Astrocyte (in vitro differentiated cells and primary cell): ENCODE measurements at regions not wholly inside any gene's neighbourhood (a gene's known extent, or its start where the extent isn't known, plus 50 kb on each side); places are given as distances from the start of the nearest gene placed in this dataset.

Experiments used
- DNase-seq: peaks from one replicate; pipeline ENCODE4 v3.0.0-alpha.2; 2010; ENCODE audit warnings: low read depth
- FAIRE-seq: peaks from 2 replicates; lab custom pipeline; 2011; peaks lifted over from hg19 to GRCh38; lab: Jason Lieb, UNC
- H2AFZ ChIP-seq: 2 replicates; pipeline ENCODE4 v1.6.0; 2012; ENCODE audit warnings: low read depth, low read length, inconsistent platforms
- H3K27ac ChIP-seq: 2 replicates; pipeline ENCODE4 v1.5.1; 2011; ENCODE audit warnings: low read depth, low read length, inconsistent platforms
- H3K27me3 ChIP-seq: 2 replicates; pipeline ENCODE4 v1.6.0; 2011; ENCODE audit warnings: low read length, inconsistent platforms; ENCODE audit not compliant: insufficient read depth
- H3K36me3 ChIP-seq: 2 replicates; pipeline ENCODE4 v1.5.1; 2011; ENCODE audit warnings: low read length, inconsistent platforms; ENCODE audit not compliant: insufficient read depth
- H3K4me1 ChIP-seq: 2 replicates; pipeline ENCODE4 v1.5.1; 2011; ENCODE audit warnings: low read length, inconsistent platforms; ENCODE audit not compliant: insufficient read depth
- H3K4me2 ChIP-seq: 2 replicates; pipeline ENCODE4 v1.6.0; 2012; ENCODE audit warnings: low read length, inconsistent platforms
- H3K4me3 ChIP-seq: 2 replicates; pipeline ENCODE4 v1.5.1; 2011; ENCODE audit warnings: low read depth, mild to moderate bottlenecking, low read length, inconsistent platforms; ENCODE audit not compliant: insufficient read depth
- H3K79me2 ChIP-seq: 2 replicates; pipeline ENCODE4 v1.6.0; 2012; ENCODE audit warnings: mild to moderate bottlenecking, low read length, inconsistent platforms; ENCODE audit not compliant: insufficient read depth
- H3K9ac ChIP-seq: 2 replicates; pipeline ENCODE4 v1.6.0; 2012; ENCODE audit warnings: mild to moderate bottlenecking, low read length, inconsistent platforms
- H3K9me3 ChIP-seq: 2 replicates; pipeline ENCODE4 v1.5.1; 2012; ENCODE audit warnings: low read depth, mild to moderate bottlenecking, low read length, inconsistent platforms; ENCODE audit not compliant: insufficient read depth
- H4K20me1 ChIP-seq: 2 replicates; pipeline ENCODE4 v1.6.0; 2012; ENCODE audit warnings: low read length, inconsistent platforms; ENCODE audit not compliant: insufficient read depth
- H3K27ac Mint-ChIP-seq: one replicate; pipeline ENCODE4 v1.8.0; 2021; ENCODE audit warnings: mild to moderate bottlenecking, mixed read lengths; ENCODE audit not compliant: unreplicated experiment
- H3K27me3 Mint-ChIP-seq: one replicate; pipeline ENCODE4 v1.8.0; 2021; ENCODE audit warnings: low read depth, mixed read lengths; ENCODE audit not compliant: unreplicated experiment
- H3K36me3 Mint-ChIP-seq: one replicate; pipeline ENCODE4 v1.8.0; 2021; ENCODE audit warnings: low read depth, mixed read lengths; ENCODE audit not compliant: unreplicated experiment
- H3K4me1 Mint-ChIP-seq: one replicate; pipeline ENCODE4 v1.8.0; 2021; ENCODE audit warnings: low read depth, mixed read lengths; ENCODE audit not compliant: unreplicated experiment
- H3K4me3 Mint-ChIP-seq: one replicate; pipeline ENCODE4 v1.8.0; 2021; ENCODE audit warnings: mild to moderate bottlenecking, moderate library complexity, mixed read lengths; ENCODE audit not compliant: unreplicated experiment
- H3K9me3 Mint-ChIP-seq: one replicate; pipeline ENCODE4 v1.8.0; 2021; ENCODE audit warnings: mild to moderate bottlenecking, mixed read lengths; ENCODE audit not compliant: unreplicated experiment
- EZH2 ChIP-seq: IDR thresholded peaks from 2 replicates; pipeline ENCODE4 v1.6.1; 2012; ENCODE audit warnings: mild to moderate bottlenecking, low read length, inconsistent platforms; ENCODE audit not compliant: insufficient read depth
- TF ChIP-seq, protein P1 (sequence below): IDR thresholded peaks from 2 replicates; pipeline ENCODE4 v1.5.1; 2011; ENCODE audit warnings: low read depth, mild to moderate bottlenecking, inconsistent platforms, low read length, moderate library complexity; ENCODE audit not compliant: insufficient read depth

DNA sequence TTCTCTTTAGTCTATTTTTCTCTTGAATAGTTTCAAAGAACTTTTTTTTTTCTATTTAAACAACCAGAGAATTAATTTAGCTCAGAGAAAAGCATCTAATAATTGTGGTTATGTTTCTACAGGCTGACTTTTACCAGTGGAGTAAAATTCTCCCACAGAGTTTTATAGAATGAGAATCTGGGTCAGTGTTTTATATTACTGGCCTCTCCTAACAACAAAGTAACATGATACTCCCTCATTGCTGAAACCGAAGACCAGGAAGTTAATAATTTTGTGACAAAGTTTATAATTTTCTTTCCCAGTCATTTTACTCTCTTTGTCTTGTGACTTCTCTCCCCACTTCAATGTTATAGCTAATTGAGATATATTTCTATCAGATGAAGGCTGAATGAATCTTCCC, 946.9 kb downstream of the EPHA3 start:
- H2AFZ ChIP-seq, result no peak overlapping the region
- no peak overlapping the region for H3K4me3 ChIP-seq
- no peak overlapping the region for H3K27ac ChIP-seq
- Mint-ChIP-seq H3K27ac (no peak overlapping the region), H3K4me3 (no peak overlapping the region), H3K27me3 (no peaks in the 10 kb centered on the region), H3K36me3 (no peaks in the 10 kb centered on the region), H3K9me3 (no peaks in the 10 kb centered on the region), H3K4me1 (peaks cover 10% of the 10 kb centered on the region)
- no peaks in the 10 kb centered on the region for H3K36me3 ChIP-seq
- H3K9me3 ChIP-seq, result no peaks in the 10 kb centered on the region
- FAIRE-seq (no peak), DNase-seq (no peak)
- no peaks in the 10 kb centered on the region for H3K79me2 ChIP-seq
- H3K9ac ChIP-seq, result no peak overlapping the region
- H3K4me2 ChIP-seq, result no peak overlapping the region
- no peaks in the 10 kb centered on the region for H4K20me1 ChIP-seq
- no peaks in the 10 kb centered on the region for H3K27me3 ChIP-seq
- H3K4me1 ChIP-seq, result no peaks in the 10 kb centered on the region
- TF ChIP-seq, protein P1, sequence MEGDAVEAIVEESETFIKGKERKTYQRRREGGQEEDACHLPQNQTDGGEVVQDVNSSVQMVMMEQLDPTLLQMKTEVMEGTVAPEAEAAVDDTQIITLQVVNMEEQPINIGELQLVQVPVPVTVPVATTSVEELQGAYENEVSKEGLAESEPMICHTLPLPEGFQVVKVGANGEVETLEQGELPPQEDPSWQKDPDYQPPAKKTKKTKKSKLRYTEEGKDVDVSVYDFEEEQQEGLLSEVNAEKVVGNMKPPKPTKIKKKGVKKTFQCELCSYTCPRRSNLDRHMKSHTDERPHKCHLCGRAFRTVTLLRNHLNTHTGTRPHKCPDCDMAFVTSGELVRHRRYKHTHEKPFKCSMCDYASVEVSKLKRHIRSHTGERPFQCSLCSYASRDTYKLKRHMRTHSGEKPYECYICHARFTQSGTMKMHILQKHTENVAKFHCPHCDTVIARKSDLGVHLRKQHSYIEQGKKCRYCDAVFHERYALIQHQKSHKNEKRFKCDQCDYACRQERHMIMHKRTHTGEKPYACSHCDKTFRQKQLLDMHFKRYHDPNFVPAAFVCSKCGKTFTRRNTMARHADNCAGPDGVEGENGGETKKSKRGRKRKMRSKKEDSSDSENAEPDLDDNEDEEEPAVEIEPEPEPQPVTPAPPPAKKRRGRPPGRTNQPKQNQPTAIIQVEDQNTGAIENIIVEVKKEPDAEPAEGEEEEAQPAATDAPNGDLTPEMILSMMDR, result no peak
- TF ChIP-seq EZH2, result no peak

DNA sequence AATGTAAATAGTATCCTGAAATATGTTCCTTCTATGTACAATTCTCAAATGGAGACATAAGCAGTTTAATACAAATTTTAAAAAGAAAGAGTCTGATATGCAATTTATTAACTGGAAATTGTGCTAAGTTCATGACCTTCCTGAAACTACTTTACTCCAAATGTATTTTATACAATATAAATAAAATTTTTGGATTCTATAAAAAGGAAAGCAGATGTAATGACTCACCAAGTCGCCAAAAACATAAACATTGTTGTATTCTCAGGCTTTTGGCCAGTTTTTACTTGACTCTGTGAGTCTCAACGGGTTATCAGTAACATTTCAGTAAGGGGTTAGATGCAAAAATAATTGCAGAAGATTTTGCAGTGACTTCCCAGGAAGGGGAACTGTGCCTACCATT, 948.2 kb downstream of the EPHA3 start:
- FAIRE-seq (no peak), DNase-seq (no peak)
- Mint-ChIP-seq H3K4me3 (no peak overlapping the region), H3K27ac (no peak overlapping the region), H3K36me3 (no peaks in the 10 kb centered on the region), H3K4me1 (peaks cover 10% of the 10 kb centered on the region), H3K9me3 (no peaks in the 10 kb centered on the region), H3K27me3 (no peaks in the 10 kb centered on the region)
- no peaks in the 10 kb centered on the region for H3K79me2 ChIP-seq
- H3K36me3 ChIP-seq, result no peaks in the 10 kb centered on the region
- no peaks in the 10 kb centered on the region for H3K4me1 ChIP-seq
- no peaks in the 10 kb centered on the region for H3K27me3 ChIP-seq
- no peak for TF ChIP-seq EZH2
- TF ChIP-seq, protein P1, result no peak
- no peaks in the 10 kb centered on the region for H3K9me3 ChIP-seq
- H3K9ac ChIP-seq, result no peak overlapping the region
- no peak overlapping the region for H3K4me2 ChIP-seq
- H4K20me1 ChIP-seq, result no peaks in the 10 kb centered on the region
- H3K27ac ChIP-seq, result no peak overlapping the region
- no peak overlapping the region for H3K4me3 ChIP-seq
- no peak overlapping the region for H2AFZ ChIP-seq

DNA sequence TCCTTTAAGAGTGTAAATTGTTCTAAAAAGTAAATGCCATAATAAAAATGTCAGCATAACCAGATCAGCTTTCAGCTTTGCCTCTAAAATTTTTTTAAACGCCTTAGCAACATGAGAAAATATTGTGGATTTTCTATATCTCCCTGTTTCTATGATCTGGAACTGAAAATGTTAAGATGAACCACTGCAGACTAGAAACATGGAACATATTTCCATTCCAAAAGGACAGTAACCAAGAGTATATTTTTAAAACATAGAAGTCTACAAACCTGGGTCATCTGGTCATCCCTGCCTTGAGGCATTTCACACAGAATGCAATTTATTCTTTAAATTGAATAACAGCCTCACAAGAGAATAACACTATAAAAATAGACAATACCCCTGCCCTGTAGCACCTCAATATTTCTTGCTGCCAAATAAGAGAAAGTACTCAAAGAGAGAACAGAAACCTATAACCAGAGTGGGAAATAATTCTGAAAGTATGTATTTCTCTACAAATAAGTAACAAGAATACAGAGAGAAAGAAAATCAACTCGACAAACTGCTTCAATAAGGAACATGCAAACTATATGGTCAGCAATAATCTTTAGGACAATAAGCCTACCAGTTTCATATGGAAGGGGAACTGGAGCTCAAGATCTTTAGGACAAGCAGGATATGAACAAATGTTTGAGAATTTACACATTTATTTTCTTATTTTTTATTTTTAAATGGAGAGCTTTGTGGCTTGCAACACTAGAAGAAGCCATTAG, 949.0 kb downstream of the EPHA3 start:
- Histone ChIP-seq H3K79me2 (no peaks in the 10 kb centered on the region), H3K27me3 (no peaks in the 10 kb centered on the region), H2AFZ (no peak overlapping the region), H4K20me1 (no peaks in the 10 kb centered on the region), H3K9me3 (no peaks in the 10 kb centered on the region), H3K9ac (no peak overlapping the region), H3K4me2 (no peak overlapping the region), H3K4me3 (no peak overlapping the region), H3K36me3 (no peaks in the 10 kb centered on the region), H3K4me1 (no peaks in the 10 kb centered on the region), H3K27ac (no peak overlapping the region)
- no peaks in the 10 kb centered on the region for H3K36me3 Mint-ChIP-seq
- no peaks in the 10 kb centered on the region for H3K27me3 Mint-ChIP-seq
- peaks cover 10% of the 10 kb centered on the region for H3K4me1 Mint-ChIP-seq
- H3K27ac Mint-ChIP-seq, result no peak overlapping the region
- H3K4me3 Mint-ChIP-seq, result no peak overlapping the region
- no peaks in the 10 kb centered on the region for H3K9me3 Mint-ChIP-seq
- DNase-seq (no peak), FAIRE-seq (no peak)
- no peak for TF ChIP-seq EZH2
